Suprapubic skin (tissue), 4 donors: ENCODE measurements at regions not wholly inside any gene's neighbourhood (a gene's known extent, or its start where the extent isn't known, plus 50 kb on each side); places are given as distances from the start of the nearest gene placed in this dataset.

Experiments
- DNase-seq, 2 donors: peaks; one replicate each; pipeline ENCODE4 v3.0.0-alpha.2; 2019; ENCODE audit warnings: low spot score in 2 of 2
- H3K27ac ChIP-seq: fragments of 200-600 bp; sonication (generic); one replicate; pipeline ENCODE4 v1.5.1; 2019
- H3K27me3 ChIP-seq: fragments of 200-600 bp; sonication (generic); one replicate; pipeline ENCODE4 v1.5.1; 2019
- H3K36me3 ChIP-seq: fragments of 200-600 bp; sonication (generic); one replicate; pipeline ENCODE4 v1.5.1; 2019
- H3K4me1 ChIP-seq: fragments of 200-600 bp; sonication (generic); one replicate; pipeline ENCODE4 v1.5.1; 2019
- H3K4me3 ChIP-seq: fragments of 200-600 bp; sonication (generic); one replicate; pipeline ENCODE4 v1.5.1; 2019; ENCODE audit warnings: mild to moderate bottlenecking
- H3K9me3 ChIP-seq: fragments of 200-600 bp; sonication (generic); one replicate; pipeline ENCODE4 v1.5.1; 2019
- EP300 ChIP-seq: sonication (generic); formaldehyde crosslinking; IDR thresholded peaks from one replicate; pipeline ENCODE4 v1.6.1; 2017; ENCODE audit warnings: antibody characterized with exemption
- POLR2A ChIP-seq, 2 donors: fragments of 450-650 bp; IDR thresholded peaks; one replicate each; pipeline ENCODE4 v1.6.1; 2017; ENCODE audit warnings: antibody characterized with exemption in 2 of 2, mild to moderate bottlenecking in 2 of 2, moderate library complexity in 2 of 2
- POLR2AphosphoS5 ChIP-seq, 3 donors: sonication (generic); formaldehyde crosslinking; IDR thresholded peaks; one replicate each; pipeline ENCODE4 v1.6.1; 2017; ENCODE audit warnings: antibody characterized with exemption in 3 of 3
- WGBS: methylation state at CpG from one replicate; pipeline ENCODE4 v1.1.5; 2018; 5-methylcytosine and 5-hydroxymethylcytosine counted together
- TF ChIP-seq, protein P1 (sequence below), 2 donors: fragments of 200-600 bp in 1 of 2; fragments of 450-650 bp in 1 of 2; sonication (generic) in 1 of 2; IDR thresholded peaks; one replicate each; pipeline ENCODE4 v1.5.1; 2016 to 2019; ENCODE audit warnings: antibody characterized with exemption in 2 of 2, mild to moderate bottlenecking in 1 of 2, moderate library complexity in 1 of 2

DNA sequence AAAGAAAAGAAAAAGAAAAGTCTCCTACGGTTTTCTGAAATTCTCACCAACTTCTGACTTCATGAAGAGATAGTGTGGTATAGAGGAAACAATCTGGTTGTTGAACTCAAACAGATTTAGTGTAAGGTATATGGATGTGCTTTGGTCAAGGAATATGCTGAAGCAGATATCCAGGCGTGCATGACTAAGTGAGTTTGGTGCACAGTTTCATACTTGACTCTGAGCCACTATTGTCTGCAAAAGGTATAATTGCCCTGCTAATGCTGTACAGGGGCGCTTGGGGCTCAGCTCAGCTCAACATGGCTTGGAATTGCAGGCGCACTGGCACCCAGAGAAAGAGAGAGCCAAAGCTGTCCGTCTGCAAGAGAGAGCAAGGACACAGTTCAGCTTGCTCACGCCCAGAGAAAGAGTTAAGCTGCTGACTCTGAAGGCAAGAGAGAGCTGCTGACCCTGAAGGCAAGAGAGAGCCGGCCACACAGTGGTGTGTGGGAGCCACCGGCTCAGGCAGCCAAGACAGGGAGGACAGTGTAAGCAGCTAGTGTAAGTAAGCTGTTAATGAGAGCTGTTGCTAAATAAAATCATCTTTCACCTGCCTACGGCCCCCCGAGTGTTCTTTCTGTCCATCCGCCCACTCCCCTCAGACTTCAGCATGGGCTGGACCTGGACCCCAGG lies 66.4 kb upstream of the SLC38A4 start:
- no peak for TF ChIP-seq EP300
- no peak for TF ChIP-seq POLR2AphosphoS5 (IDR thresholded peaks at IDR 0.05)
- Histone ChIP-seq H3K27ac (no peak overlapping the region), H3K4me3 (no peak overlapping the region), H3K36me3 (no peaks in the 10 kb centered on the region), H3K9me3 (no peaks in the 10 kb centered on the region), H3K4me1 (no peaks in the 10 kb centered on the region), H3K27me3 (no peaks in the 10 kb centered on the region)
- no peak for DNase-seq
- 84% methylated on average over 8 of the region's 11 CpGs for WGBS

DNA sequence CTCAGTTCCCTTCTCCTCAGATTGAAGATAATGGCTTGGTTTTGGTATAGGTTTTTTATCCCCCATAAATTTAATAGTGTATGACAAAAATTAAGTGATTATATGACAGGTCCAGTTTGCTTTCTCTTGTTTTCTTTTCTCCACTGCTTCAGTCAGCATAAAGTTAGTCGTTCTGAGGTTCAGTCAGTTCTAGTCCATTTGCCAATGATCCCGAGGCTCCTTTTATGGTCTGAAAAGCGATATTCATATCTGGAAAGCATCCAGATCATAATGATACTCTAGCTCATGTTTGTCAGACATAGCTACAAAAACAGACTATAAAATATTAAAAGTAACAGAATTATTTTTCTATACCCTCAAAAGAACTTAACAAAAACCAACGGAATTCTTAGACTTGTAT lies 67.1 kb upstream of the SLC38A4 start:
- DNase-seq, result no peak
- 34% methylated on average over 4 of the region's 4 CpGs for WGBS
- H3K27me3 ChIP-seq, result no peaks in the 10 kb centered on the region

DNA sequence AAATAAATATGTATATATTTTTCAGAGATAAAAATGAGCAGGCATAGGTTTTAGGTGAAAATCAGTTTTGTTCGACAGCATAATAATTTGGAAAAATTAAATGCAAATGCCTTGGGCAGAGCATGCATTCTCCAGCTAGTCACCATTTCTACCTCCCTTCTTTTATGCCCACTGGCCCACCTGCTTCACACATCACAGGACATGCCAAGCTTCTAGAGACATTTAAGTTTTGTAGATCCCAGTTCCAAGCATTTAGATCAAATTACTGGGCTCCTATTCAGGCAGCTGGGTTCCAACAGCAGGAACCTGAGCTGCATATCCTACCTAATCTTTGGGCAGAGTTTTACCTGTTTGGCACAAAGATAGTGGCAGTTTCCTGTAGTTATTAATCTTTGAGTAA lies 67.6 kb upstream of the SLC38A4 start:
- Histone ChIP-seq H3K4me1 (no peaks in the 10 kb centered on the region), H3K27me3 (no peaks in the 10 kb centered on the region), H3K9me3 (no peaks in the 10 kb centered on the region), H3K36me3 (no peaks in the 10 kb centered on the region), H3K27ac (no peak overlapping the region), H3K4me3 (no peak overlapping the region)
- no peak for TF ChIP-seq EP300
- no peak for TF ChIP-seq POLR2AphosphoS5 (IDR thresholded peaks at IDR 0.05)
- TF ChIP-seq POLR2A (IDR thresholded peaks at IDR 0.05), result no peak
- TF ChIP-seq, protein P1, sequence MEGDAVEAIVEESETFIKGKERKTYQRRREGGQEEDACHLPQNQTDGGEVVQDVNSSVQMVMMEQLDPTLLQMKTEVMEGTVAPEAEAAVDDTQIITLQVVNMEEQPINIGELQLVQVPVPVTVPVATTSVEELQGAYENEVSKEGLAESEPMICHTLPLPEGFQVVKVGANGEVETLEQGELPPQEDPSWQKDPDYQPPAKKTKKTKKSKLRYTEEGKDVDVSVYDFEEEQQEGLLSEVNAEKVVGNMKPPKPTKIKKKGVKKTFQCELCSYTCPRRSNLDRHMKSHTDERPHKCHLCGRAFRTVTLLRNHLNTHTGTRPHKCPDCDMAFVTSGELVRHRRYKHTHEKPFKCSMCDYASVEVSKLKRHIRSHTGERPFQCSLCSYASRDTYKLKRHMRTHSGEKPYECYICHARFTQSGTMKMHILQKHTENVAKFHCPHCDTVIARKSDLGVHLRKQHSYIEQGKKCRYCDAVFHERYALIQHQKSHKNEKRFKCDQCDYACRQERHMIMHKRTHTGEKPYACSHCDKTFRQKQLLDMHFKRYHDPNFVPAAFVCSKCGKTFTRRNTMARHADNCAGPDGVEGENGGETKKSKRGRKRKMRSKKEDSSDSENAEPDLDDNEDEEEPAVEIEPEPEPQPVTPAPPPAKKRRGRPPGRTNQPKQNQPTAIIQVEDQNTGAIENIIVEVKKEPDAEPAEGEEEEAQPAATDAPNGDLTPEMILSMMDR (IDR thresholded peaks at IDR 0.05), result no peak
- DNase-seq, result no peak
- 51% methylated on average over 1 of the region's 1 CpG for WGBS

More for the DNA sequence above, 67.1 kb upstream of the SLC38A4 start:
- H3K9me3 ChIP-seq, result no peaks in the 10 kb centered on the region
- TF ChIP-seq POLR2A (IDR thresholded peaks at IDR 0.05) (no peak), POLR2AphosphoS5 (IDR thresholded peaks at IDR 0.05) (no peak), EP300 (no peak)
- TF ChIP-seq, protein P1 (IDR thresholded peaks at IDR 0.05), result no peak
- no peak overlapping the region for H3K27ac ChIP-seq
- H3K4me3 ChIP-seq, result no peak overlapping the region
- H3K4me1 ChIP-seq, result no peaks in the 10 kb centered on the region
- no peaks in the 10 kb centered on the region for H3K36me3 ChIP-seq

DNA sequence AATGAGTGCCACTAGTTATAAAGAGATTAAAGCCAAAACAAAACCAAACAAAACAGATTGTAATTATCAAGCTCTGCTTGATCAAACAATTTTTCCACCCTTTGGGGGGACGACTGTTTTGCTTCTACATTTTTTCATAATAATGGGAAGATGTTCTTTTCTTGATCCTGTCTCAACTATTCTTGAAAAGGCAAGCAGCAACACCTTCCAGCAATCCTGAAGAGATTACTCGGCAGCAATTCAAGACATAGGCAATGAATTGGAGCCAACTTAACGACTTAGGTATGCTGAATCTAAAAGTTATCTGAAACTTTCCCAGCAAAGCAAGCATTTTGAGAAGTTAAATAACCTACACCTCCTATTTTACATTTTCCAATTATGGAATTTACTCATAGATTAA lies 69.9 kb upstream of the SLC38A4 start:
- DNase-seq, result no peak
- Histone ChIP-seq H3K4me3 (no peak overlapping the region), H3K4me1 (no peaks in the 10 kb centered on the region), H3K27me3 (no peaks in the 10 kb centered on the region), H3K27ac (no peak overlapping the region), H3K9me3 (no peaks in the 10 kb centered on the region), H3K36me3 (no peaks in the 10 kb centered on the region)
- TF ChIP-seq, protein P1 (IDR thresholded peaks at IDR 0.05), result no peak
- no peak for TF ChIP-seq POLR2AphosphoS5 (IDR thresholded peaks at IDR 0.05)
- WGBS, result 31% methylated on average over 3 of the region's 3 CpGs

DNA sequence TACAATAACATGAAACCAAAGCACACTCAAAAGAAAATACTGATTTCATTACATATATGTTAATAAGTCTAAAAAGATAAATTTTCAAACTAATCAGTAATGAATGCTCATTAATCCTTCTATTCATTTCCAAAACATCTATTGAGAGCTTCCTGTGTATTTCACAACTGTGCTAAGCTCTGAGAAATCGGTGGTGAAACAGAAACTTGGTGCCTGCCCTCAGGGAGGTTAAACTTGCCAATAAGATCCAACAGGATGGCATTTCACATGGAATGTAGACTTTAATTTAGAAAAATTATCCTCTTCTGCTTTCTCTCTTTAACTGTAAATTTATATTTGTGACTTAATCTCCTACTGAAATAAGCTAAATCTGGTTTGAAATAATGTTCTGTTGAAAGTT lies 70.9 kb upstream of the SLC38A4 start:
- no peaks in the 10 kb centered on the region for H3K4me1 ChIP-seq
- WGBS, result 0% methylated on average over 1 of the region's 1 CpG
- no peaks in the 10 kb centered on the region for H3K36me3 ChIP-seq
- TF ChIP-seq, protein P1 (IDR thresholded peaks at IDR 0.05), result no peak
- TF ChIP-seq EP300, result no peak
- TF ChIP-seq POLR2AphosphoS5 (IDR thresholded peaks at IDR 0.05), result no peak
- TF ChIP-seq POLR2A (IDR thresholded peaks at IDR 0.05), result no peak
- no peak for DNase-seq
- H3K27me3 ChIP-seq, result no peaks in the 10 kb centered on the region
- no peak overlapping the region for H3K4me3 ChIP-seq
- H3K27ac ChIP-seq, result no peak overlapping the region
- H3K9me3 ChIP-seq, result no peaks in the 10 kb centered on the region
